DND-41 (cell line): ENCODE measurements at regions not wholly inside any gene's neighbourhood (a gene's known extent, or its start where the extent isn't known, plus 50 kb on each side); places are given as distances from the start of the nearest gene placed in this dataset.
A peak's percentile ranks its signal among the peaks of the same experiment; 100 is the strongest.

ENCODE experiments used
- ATAC-seq: fragments of 200-7000 bp; cut with Tn5 transposase; 3 replicates; pipeline ENCODE4 v1.9.1; 2021; ENCODE audit warnings: low read depth; ENCODE audit not compliant: insufficient read depth
- DNase-seq: peaks from one replicate; pipeline ENCODE4 v3.0.0-alpha.2; 2020
- H2AFZ ChIP-seq: 2 replicates; pipeline ENCODE4 v1.6.0; 2012; ENCODE audit warnings: low read depth, low read length
- H3K27ac ChIP-seq: 2 replicates; pipeline ENCODE4 v1.5.1; 2012; ENCODE audit warnings: low read length, inconsistent platforms
- H3K27me3 ChIP-seq: fragments of 200-600 bp; sonication (generic); 2 replicates; pipeline ENCODE4 v1.6.0; 2012; ENCODE audit warnings: low read length, mild to moderate bottlenecking, inconsistent platforms; ENCODE audit not compliant: insufficient read depth, poor library complexity
- H3K36me3 ChIP-seq: 2 replicates; pipeline ENCODE4 v1.5.1; 2012; ENCODE audit warnings: low read length, inconsistent platforms; ENCODE audit not compliant: insufficient read depth
- H3K4me1 ChIP-seq: 2 replicates; pipeline ENCODE4 v1.5.1; 2012; ENCODE audit warnings: mild to moderate bottlenecking, low read length; ENCODE audit not compliant: insufficient read depth
- H3K4me2 ChIP-seq: 2 replicates; pipeline ENCODE4 v1.6.0; 2012; ENCODE audit warnings: mild to moderate bottlenecking, moderate library complexity, low read length, inconsistent platforms; ENCODE audit not compliant: insufficient read depth
- H3K4me3 ChIP-seq, 2 experiments: fragments of 200-600 bp in 1 of 2; shearing (Covaris generic) in 1 of 2; 2 replicates each; pipeline ENCODE4 v1.5.1; 2012 to 2016; ENCODE audit warnings: inconsistent platforms in 2 of 2, low read length in 2 of 2, mild to moderate bottlenecking in 2 of 2, low read depth in 1 of 2, moderate library complexity in 1 of 2
- H3K79me2 ChIP-seq: 2 replicates; pipeline ENCODE4 v1.6.0; 2012; ENCODE audit warnings: low read length, inconsistent platforms; ENCODE audit not compliant: insufficient read depth
- H3K9ac ChIP-seq: 2 replicates; pipeline ENCODE4 v1.6.0; 2012; ENCODE audit warnings: low read depth, mild to moderate bottlenecking, inconsistent platforms, low read length, moderate library complexity
- H3K9me3 ChIP-seq: 2 replicates; pipeline ENCODE4 v1.5.1; 2012; ENCODE audit warnings: low read length, moderate library complexity, mild to moderate bottlenecking, inconsistent platforms; ENCODE audit not compliant: insufficient read depth, severe bottlenecking
- H4K20me1 ChIP-seq: 2 replicates; pipeline ENCODE4 v1.6.0; 2012; ENCODE audit warnings: low read length; ENCODE audit not compliant: insufficient read depth
- EZH2 ChIP-seq: IDR thresholded peaks from 3 replicates; pipeline ENCODE4 v1.6.1; 2012; ENCODE audit warnings: borderline replicate concordance, low read depth, mild to moderate bottlenecking, moderate library complexity, low read length, inconsistent platforms; ENCODE audit not compliant: severe bottlenecking
- TF ChIP-seq, protein P1 (sequence below): IDR thresholded peaks from 2 replicates; pipeline ENCODE4 v1.5.1; 2012; ENCODE audit warnings: borderline replicate concordance, low read length, moderate library complexity, mild to moderate bottlenecking; ENCODE audit not compliant: poor library complexity, severe bottlenecking; ENCODE audit errors: extremely low read depth

DNA sequence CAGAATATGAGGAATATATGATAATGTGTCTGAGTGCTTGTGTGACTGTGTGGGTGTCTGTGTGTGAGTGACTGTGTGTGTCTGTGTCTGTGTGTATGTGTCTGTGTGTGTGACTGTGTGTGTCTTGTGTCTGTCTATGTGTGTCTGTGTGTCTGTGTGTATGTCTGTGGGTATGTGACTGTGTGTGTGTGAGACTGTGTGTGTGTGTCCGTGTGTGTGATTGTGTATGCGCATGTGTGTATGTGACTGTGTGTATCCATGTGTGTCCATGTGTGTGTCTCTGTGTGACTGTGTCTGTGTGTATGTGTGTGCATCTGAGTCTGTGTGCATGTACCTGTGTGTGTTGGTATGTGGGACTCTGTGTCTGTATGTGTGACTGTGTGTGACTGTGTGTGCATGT is 1361.2 kb upstream of the TMEM132C start:
- no peak for TF ChIP-seq EZH2
- TF ChIP-seq, protein P1, sequence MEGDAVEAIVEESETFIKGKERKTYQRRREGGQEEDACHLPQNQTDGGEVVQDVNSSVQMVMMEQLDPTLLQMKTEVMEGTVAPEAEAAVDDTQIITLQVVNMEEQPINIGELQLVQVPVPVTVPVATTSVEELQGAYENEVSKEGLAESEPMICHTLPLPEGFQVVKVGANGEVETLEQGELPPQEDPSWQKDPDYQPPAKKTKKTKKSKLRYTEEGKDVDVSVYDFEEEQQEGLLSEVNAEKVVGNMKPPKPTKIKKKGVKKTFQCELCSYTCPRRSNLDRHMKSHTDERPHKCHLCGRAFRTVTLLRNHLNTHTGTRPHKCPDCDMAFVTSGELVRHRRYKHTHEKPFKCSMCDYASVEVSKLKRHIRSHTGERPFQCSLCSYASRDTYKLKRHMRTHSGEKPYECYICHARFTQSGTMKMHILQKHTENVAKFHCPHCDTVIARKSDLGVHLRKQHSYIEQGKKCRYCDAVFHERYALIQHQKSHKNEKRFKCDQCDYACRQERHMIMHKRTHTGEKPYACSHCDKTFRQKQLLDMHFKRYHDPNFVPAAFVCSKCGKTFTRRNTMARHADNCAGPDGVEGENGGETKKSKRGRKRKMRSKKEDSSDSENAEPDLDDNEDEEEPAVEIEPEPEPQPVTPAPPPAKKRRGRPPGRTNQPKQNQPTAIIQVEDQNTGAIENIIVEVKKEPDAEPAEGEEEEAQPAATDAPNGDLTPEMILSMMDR, result no peak
- no peak for ATAC-seq

DNA sequence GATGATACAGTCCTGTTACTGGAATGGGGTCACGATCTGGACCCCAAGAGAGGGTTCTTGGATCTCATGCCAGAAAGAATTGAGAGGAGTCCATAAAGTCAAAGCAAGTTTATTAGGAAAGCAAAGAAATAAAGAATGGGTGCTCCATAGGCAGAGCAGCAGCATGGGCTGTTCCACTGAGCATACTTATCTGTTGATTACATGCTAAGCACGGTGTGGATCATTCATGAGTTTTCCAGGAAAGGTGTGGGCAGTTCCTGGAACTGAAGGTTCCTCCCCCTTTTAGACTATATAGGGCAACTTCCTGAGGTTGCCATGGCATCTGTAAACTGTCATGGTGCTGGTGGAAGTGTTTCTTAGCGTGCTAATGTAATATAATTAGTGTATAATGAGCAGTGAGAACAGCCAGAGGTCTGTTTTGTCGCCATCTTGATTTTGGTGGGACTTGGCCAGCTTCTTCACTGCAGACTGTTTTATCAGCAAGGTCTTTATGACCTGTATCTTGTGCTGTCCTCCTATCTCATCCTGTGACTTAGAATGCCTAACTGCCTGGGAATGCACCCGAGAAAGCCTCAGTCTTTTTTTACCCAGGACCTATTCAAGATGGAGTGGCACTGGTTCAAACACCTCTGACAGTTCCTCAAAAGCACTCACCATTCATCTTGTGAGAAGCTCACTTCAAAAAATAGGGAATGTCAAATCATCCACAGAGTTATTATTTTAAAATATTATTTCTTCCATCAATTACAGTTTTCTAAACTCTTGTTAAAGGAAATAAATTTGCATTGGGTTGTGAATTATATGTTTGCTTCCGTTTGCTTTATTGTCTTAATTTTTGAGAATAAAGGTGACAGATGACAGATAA is 1358.8 kb upstream of the TMEM132C start:
- H3K4me2 ChIP-seq, result no peak overlapping the region
- H3K9me3 ChIP-seq, result no peaks in the 10 kb centered on the region
- H3K9ac ChIP-seq, result no peak overlapping the region
- no peaks in the 10 kb centered on the region for H3K4me1 ChIP-seq
- H3K4me3 ChIP-seq, result no peak overlapping the region
- H3K27me3 ChIP-seq, result no peaks in the 10 kb centered on the region
- no peak overlapping the region for H3K27ac ChIP-seq
- ATAC-seq (peak; percentile 80), DNase-seq (peak; percentile 60)
- no peaks in the 10 kb centered on the region for H3K36me3 ChIP-seq
- no peaks in the 10 kb centered on the region for H4K20me1 ChIP-seq
- H3K79me2 ChIP-seq, result no peaks in the 10 kb centered on the region
- no peak overlapping the region for H2AFZ ChIP-seq
- TF ChIP-seq EZH2, result no peak
- TF ChIP-seq, protein P1, result no peak

More for the DNA sequence above, 1361.2 kb upstream of the TMEM132C start:
- no peaks in the 10 kb centered on the region for H3K4me1 ChIP-seq
- no peak overlapping the region for H3K9ac ChIP-seq
- no peak overlapping the region for H3K4me2 ChIP-seq
- no peak overlapping the region for H3K27ac ChIP-seq
- no peak overlapping the region for H3K4me3 ChIP-seq
- no peaks in the 10 kb centered on the region for H3K9me3 ChIP-seq
- H3K79me2 ChIP-seq, result no peaks in the 10 kb centered on the region
- H2AFZ ChIP-seq, result no peak overlapping the region
- DNase-seq, result no peak
- no peaks in the 10 kb centered on the region for H3K36me3 ChIP-seq
- H3K27me3 ChIP-seq, result no peaks in the 10 kb centered on the region
- H4K20me1 ChIP-seq, result no peaks in the 10 kb centered on the region

DNA sequence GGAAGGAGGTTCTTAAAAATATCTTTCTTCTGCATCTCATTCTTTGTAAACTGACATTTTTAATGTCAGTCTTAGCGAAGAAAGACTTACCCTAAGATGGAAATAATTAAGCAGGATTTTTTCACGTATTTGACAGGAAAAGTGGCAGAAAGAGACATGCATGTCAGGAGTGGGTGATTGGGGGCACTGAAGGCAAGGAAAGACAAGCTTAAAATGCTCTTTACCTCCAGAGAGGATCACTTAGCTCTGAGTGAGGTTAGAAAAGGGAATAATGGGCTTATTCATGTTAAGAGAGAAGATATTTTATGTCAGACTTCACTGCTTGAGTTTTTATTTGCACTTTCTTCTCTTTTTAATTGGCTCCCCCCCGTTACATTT is 1358.2 kb upstream of the TMEM132C start:
- Histone ChIP-seq H2AFZ (no peak overlapping the region), H3K4me2 (no peak overlapping the region), H3K9me3 (no peaks in the 10 kb centered on the region), H3K79me2 (no peaks in the 10 kb centered on the region), H3K4me3 (no peak overlapping the region), H4K20me1 (no peaks in the 10 kb centered on the region), H3K9ac (no peak overlapping the region), H3K27me3 (no peaks in the 10 kb centered on the region), H3K4me1 (no peaks in the 10 kb centered on the region), H3K36me3 (no peaks in the 10 kb centered on the region), H3K27ac (no peak overlapping the region)
- no peak for DNase-seq
- no peak for TF ChIP-seq EZH2
- TF ChIP-seq, protein P1, result no peak
- no peak for ATAC-seq
